ENCODE measurements at regions not wholly inside any gene's neighbourhood (a gene's known extent, or its start where the extent isn't known, plus 50 kb on each side); places are given as distances from the start of the nearest gene placed in this dataset.

- no peak for FAIRE-seq
Measured at GRCh38 chr14:81849714-81850113, 316.1 kb upstream of the SEL1L start.

GRCh38 chr14:81855007-81855406 lies 321.4 kb upstream of the SEL1L start:
- no peak for FAIRE-seq

- FAIRE-seq: no peak
Measured at GRCh38 chr14:81859046-81859445, 325.4 kb upstream of the SEL1L start.

- no peak for FAIRE-seq
Measured at GRCh38 chr14:81868172-81868571, 334.5 kb upstream of the SEL1L start.

- FAIRE-seq: no peak
Measured at GRCh38 chr14:81871706-81872105, 338.1 kb upstream of the SEL1L start.

GRCh38 chr14:81884382-81884781 lies 350.7 kb upstream of the SEL1L start:
- no peak for FAIRE-seq

- FAIRE-seq: no peak
Measured at GRCh38 chr14:81886588-81886987, 352.9 kb upstream of the SEL1L start.

- no peak for FAIRE-seq
Measured at GRCh38 chr14:81889529-81889928, 355.9 kb upstream of the SEL1L start.

GRCh38 chr14:81890020-81890419 lies 356.4 kb upstream of the SEL1L start:
- FAIRE-seq: no peak

GRCh38 chr14:81903477-81903876 lies 369.8 kb upstream of the SEL1L start:
- no peak for FAIRE-seq

GRCh38 chr14:81927070-81927469 lies 393.4 kb upstream of the SEL1L start:
- FAIRE-seq: no peak

- FAIRE-seq: no peak
Measured at GRCh38 chr14:81931828-81932227, 398.2 kb upstream of the SEL1L start.

- no peak for FAIRE-seq
Measured at GRCh38 chr14:81936348-81936747, 402.7 kb upstream of the SEL1L start.

- no peak for FAIRE-seq
Measured at GRCh38 chr14:81936902-81937301, 403.2 kb upstream of the SEL1L start.

- FAIRE-seq: no peak
Measured at GRCh38 chr14:81938341-81938740, 404.7 kb upstream of the SEL1L start.

- FAIRE-seq: no peak
Measured at GRCh38 chr14:81940651-81941050, 407.0 kb upstream of the SEL1L start.

GRCh38 chr14:81942071-81942470 lies 408.4 kb upstream of the SEL1L start:
- no peak for FAIRE-seq

- no peak for FAIRE-seq
Measured at GRCh38 chr14:81946375-81946774, 412.7 kb upstream of the SEL1L start.

- no peak for FAIRE-seq
Measured at GRCh38 chr14:81946834-81947798, 413.5 kb upstream of the SEL1L start.

- FAIRE-seq: no peak
Measured at GRCh38 chr14:81952917-81953316, 419.3 kb upstream of the SEL1L start.

- FAIRE-seq: no peak
Measured at GRCh38 chr14:81953419-81953818, 419.8 kb upstream of the SEL1L start.

- FAIRE-seq: no peak
Measured at GRCh38 chr14:81955123-81955522, 421.5 kb upstream of the SEL1L start.

GRCh38 chr14:81960781-81961180 lies 427.1 kb upstream of the SEL1L start:
- FAIRE-seq: no peak

- no peak for FAIRE-seq
Measured at GRCh38 chr14:81963846-81964245, 430.2 kb upstream of the SEL1L start.

- FAIRE-seq: no peak
Measured at GRCh38 chr14:81970307-81970706, 436.7 kb upstream of the SEL1L start.
